ENCODE measurements at regions not wholly inside any gene's neighbourhood (a gene's known extent, or its start where the extent isn't known, plus 50 kb on each side); places are given as distances from the start of the nearest gene placed in this dataset.

- TF ChIP-seq ZSCAN30 (tag by site-specific recombination; IDR thresholded peaks at IDR 0.05) (0 out of 2 replicates have a peak, but pooled peaks have one; percentile 37), ZNF112 (tag by site-specific recombination; IDR thresholded peaks at IDR 0.05) (no peak), ZNF658 (tag by site-specific recombination; IDR thresholded peaks at IDR 0.05) (no peak), SETDB1 (IDR thresholded peaks at IDR 0.05; ENCODE audit: insufficient read length, low read length) (no peak), GLIS2 (tag by site-specific recombination; IDR thresholded peaks at IDR 0.05) (peak; percentile 60; the same call in 1 of the 2 replicates), HIC1 (tag by site-specific recombination; IDR thresholded peaks at IDR 0.05) (no peak), ZEB2 (tag by site-specific recombination; IDR thresholded peaks at IDR 0.05) (peak; percentile 46; the same call in 1 of the 2 replicates), BCL6B (tag by site-specific recombination; IDR thresholded peaks at IDR 0.05) (no peak), CTCF (tag by site-specific recombination; IDR thresholded peaks at IDR 0.05) (0 out of 2 replicates have a peak, but pooled peaks have one; percentile 4), KLF7 (tag by site-specific recombination; IDR thresholded peaks at IDR 0.05; ENCODE audit: borderline replicate concordance) (0 out of 2 replicates have a peak, but pooled peaks have one; percentile 1), YY2 (tag by site-specific recombination; IDR thresholded peaks at IDR 0.05) (no peak), ZNF585B (tag by site-specific recombination; IDR thresholded peaks at IDR 0.05) (no peak), BCL11A (tag by site-specific recombination; IDR thresholded peaks at IDR 0.05; ENCODE audit: low read depth) (no peak), ZNF768 (tag by site-specific recombination; IDR thresholded peaks at IDR 0.05) (no peak), ZNF398 (tag by site-specific recombination; IDR thresholded peaks at IDR 0.05) (peak; percentile 59; the same call in 1 of the 2 replicates), GFI1B (tag by site-specific recombination; IDR thresholded peaks at IDR 0.05) (peak; percentile 15; the same call in 1 of the 2 replicates), ZNF174 (tag by site-specific recombination; IDR thresholded peaks at IDR 0.05) (no peak), ELK4 (IDR thresholded peaks at IDR 0.05; ENCODE audit: borderline replicate concordance, low read depth, low read length) (no peak), ZNF623 (tag by site-specific recombination; IDR thresholded peaks at IDR 0.05) (peak; percentile 60), ZFP3 (tag by site-specific recombination; IDR thresholded peaks at IDR 0.05; ENCODE audit: low read depth) (peak; percentile 67; the same call in 1 of the 2 replicates), GLIS1 (tag by site-specific recombination; IDR thresholded peaks at IDR 0.05) (no peak), ZNF16 (tag by site-specific recombination; IDR thresholded peaks at IDR 0.05; ENCODE audit: low read depth) (no peak), PRDM10 (tag by site-specific recombination; IDR thresholded peaks at IDR 0.05) (peak; percentile 37; the same call in 1 of the 2 replicates), ZNF274 (IDR thresholded peaks at IDR 0.05; ENCODE audit: low read length) (no peak), ZNF274 (tag by site-specific recombination; IDR thresholded peaks at IDR 0.05; ENCODE audit: borderline replicate concordance) (no peak), EGR2 (tag by site-specific recombination; IDR thresholded peaks at IDR 0.05; ENCODE audit: low read depth) (peak; percentile 88), ZNF560 (tag by site-specific recombination; IDR thresholded peaks at IDR 0.05; ENCODE audit: borderline replicate concordance) (no peak), ZNF10 (tag by site-specific recombination; IDR thresholded peaks at IDR 0.05) (no peak)
These were observed 143.9 kb upstream of the ZNF536 start (continued) for GRCh38 chr19:30228113-30228834.
